ENCODE measurements at regions not wholly inside any gene's neighbourhood (a gene's known extent, or its start where the extent isn't known, plus 50 kb on each side); places are given as distances from the start of the nearest gene placed in this dataset.

GRCh38 chrX:138287205-138287877 lies 424.2 kb downstream of the FGF13 start:
- intact Hi-C loops (cut with DNase I), result no loop called here
- H3K36me3 ChIP-seq, result no peaks in the 10 kb centered on the region
- no peak for DNase-seq
- TF ChIP-seq POLR2A (IDR thresholded peaks at IDR 0.05) (no peak), CTCF (IDR thresholded peaks at IDR 0.05) (no peak)
- no peaks in the 10 kb centered on the region for H3K27me3 ChIP-seq
- no peaks in the 10 kb centered on the region for H3K4me1 ChIP-seq
- H3K9me3 ChIP-seq, result no peaks in the 10 kb centered on the region
- WGBS, 2 donors, result 28 to 52% methylated on average over 3 of the region's 3 CpGs
- no peak overlapping the region for H3K4me3 ChIP-seq
- no peak overlapping the region for H3K27ac ChIP-seq

- TF ChIP-seq POLR2A (IDR thresholded peaks at IDR 0.05), result no peak
- no peak for TF ChIP-seq CTCF (IDR thresholded peaks at IDR 0.05)
- no peaks in the 10 kb centered on the region for H3K27me3 ChIP-seq
- no peaks in the 10 kb centered on the region for H3K9me3 ChIP-seq
- 58% methylated on average over 5 of the region's 5 CpGs; no CpG with 5 or more reads in 1 of the 2 donors for WGBS, 2 donors
- DNase-seq, result no peak
- no peaks in the 10 kb centered on the region for H3K36me3 ChIP-seq
- intact Hi-C loops (cut with DNase I), result no loop called here
- no peaks in the 10 kb centered on the region for H3K4me1 ChIP-seq
- H3K27ac ChIP-seq, result no peak overlapping the region
- no peak overlapping the region for H3K4me3 ChIP-seq
Observed at GRCh38 chrX:138294951-138295350, 416.6 kb downstream of the FGF13 start.

DNA sequence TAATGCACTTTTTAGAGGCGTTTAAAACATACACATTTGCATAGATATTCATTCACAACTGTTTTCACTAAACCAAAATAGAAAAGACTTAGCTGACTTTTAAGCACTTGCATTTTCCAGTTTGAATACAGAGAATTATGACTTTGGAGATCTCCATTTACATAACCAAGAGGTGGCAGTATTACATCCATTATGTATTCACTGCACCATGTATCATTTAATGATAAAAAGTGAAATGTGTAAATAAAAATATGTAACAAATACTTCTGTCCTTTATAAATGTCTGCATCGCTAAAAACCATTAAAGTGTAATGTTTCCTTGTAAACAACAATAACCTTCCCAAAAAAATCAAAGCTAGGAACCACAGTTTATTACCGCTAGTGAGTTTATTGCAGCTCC lies 413.2 kb downstream of the FGF13 start:
- Histone ChIP-seq H3K27me3 (no peaks in the 10 kb centered on the region), H3K27ac (no peak overlapping the region), H3K36me3 (no peaks in the 10 kb centered on the region), H3K4me3 (no peak overlapping the region), H3K4me1 (no peaks in the 10 kb centered on the region), H3K9me3 (no peaks in the 10 kb centered on the region)
- TF ChIP-seq CTCF (IDR thresholded peaks at IDR 0.05) (no peak), POLR2A (IDR thresholded peaks at IDR 0.05) (no peak)
- DNase-seq, result no peak
- intact Hi-C loops (cut with DNase I), result no loop called here
- WGBS, 2 donors, result 48 to 52% methylated on average over 3 of the region's 3 CpGs

DNA sequence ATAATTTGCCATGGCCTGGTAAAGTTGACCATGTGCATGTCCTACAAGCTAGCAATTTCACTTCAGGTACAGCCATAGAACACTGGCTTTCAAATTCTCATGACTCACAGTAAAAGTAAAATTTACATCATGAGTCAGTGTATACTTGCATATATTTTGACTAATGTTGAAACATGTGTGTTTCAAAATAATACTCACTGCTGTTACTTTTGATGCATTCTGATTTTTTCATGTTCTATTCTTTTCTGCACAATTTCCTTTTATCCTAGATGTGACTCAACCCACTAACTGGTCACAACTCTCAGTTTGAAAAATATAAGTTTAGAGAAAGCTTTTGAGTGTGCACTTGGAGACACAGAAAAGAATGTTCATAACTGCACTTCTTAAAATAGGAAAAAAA lies 365.7 kb downstream of the FGF13 start:
- H3K27ac ChIP-seq, result no peak overlapping the region

GRCh38 chrX:138349351-138349750 lies 362.2 kb downstream of the FGF13 start:
- no peak for TF ChIP-seq POLR2A (IDR thresholded peaks at IDR 0.05)
- H3K36me3 ChIP-seq, result no peaks in the 10 kb centered on the region
- no peak overlapping the region for H3K27ac ChIP-seq
- no peak for DNase-seq
- H3K9me3 ChIP-seq, result no peaks in the 10 kb centered on the region
- intact Hi-C loops (cut with DNase I), result no loop called here
- H3K27me3 ChIP-seq, result no peaks in the 10 kb centered on the region
- WGBS, 2 donors, result 44 to 62% methylated on average over 3 of the region's 3 CpGs
- no peaks in the 10 kb centered on the region for H3K4me1 ChIP-seq
- no peak overlapping the region for H3K4me3 ChIP-seq

More for the DNA sequence above, 365.7 kb downstream of the FGF13 start:
- Histone ChIP-seq H3K9me3 (no peaks in the 10 kb centered on the region), H3K4me1 (no peaks in the 10 kb centered on the region), H3K4me3 (no peak overlapping the region), H3K27me3 (no peaks in the 10 kb centered on the region), H3K36me3 (no peaks in the 10 kb centered on the region)
- no peak for TF ChIP-seq CTCF (IDR thresholded peaks at IDR 0.05)
- TF ChIP-seq POLR2A (IDR thresholded peaks at IDR 0.05), result no peak
- intact Hi-C loops (cut with DNase I), result no loop called here
- no peak for DNase-seq

DNA sequence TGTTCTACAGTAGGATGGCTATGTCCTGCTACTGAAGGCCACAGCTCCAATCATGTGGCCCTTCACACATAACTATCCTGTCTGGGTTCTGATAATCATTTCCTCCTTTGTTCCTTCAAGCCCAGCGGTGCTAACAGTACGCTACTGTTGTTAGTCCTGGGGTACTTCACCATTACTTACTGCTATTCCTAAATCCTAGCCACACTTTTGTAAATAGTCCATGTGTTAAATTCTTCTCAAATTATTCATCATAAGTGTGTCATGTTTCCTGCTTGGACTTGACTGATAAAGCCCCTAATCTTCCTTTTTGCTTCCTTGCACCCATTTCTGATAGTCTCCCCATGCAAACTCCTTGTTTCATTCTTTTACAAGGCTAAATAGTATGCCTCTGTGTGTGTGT lies 332.6 kb downstream of the FGF13 start:
- Histone ChIP-seq H3K36me3 (no peaks in the 10 kb centered on the region), H3K27ac (no peak overlapping the region), H3K4me1 (no peaks in the 10 kb centered on the region), H3K9me3 (peaks cover 0 to 1% (median 0%) of the 10 kb centered on the region in 3 donors), H3K27me3 (no peaks in the 10 kb centered on the region), H3K4me3 (no peak overlapping the region)
- TF ChIP-seq CTCF (IDR thresholded peaks at IDR 0.05) (no peak), POLR2A (IDR thresholded peaks at IDR 0.05) (no peak)
- intact Hi-C loops (cut with DNase I), result no loop called here
- 84 to 100% methylated on average over 2 of the region's 2 CpGs for WGBS, 2 donors
- DNase-seq, result no peak
